ENCODE measurements at regions not wholly inside any gene's neighbourhood (a gene's known extent, or its start where the extent isn't known, plus 50 kb on each side); places are given as distances from the start of the nearest gene placed in this dataset.

DNA sequence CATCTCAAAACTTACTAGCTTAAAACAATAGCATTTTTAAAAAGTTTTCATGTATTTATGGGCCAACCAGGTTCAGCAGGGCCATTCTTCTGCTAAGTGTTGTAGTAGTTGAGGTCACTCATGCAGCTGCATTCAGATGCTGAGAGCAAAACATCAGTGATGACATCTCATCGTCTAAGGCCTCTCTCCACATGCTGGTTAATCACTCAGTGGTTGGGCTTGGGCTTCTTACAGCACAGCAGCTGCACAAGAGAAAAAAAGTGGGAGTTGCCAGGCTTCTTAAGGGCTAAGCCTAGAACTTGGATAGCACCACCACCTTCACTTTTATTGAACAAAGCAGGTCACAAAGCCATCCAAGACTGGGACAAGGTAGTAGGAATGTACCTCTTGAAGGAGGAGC is 190.3 kb downstream of the IRS1 start:
- DNase-seq (ENCODE audit: low spot score) = no peak
- WGBS = 61% methylated on average over 1 of the region's 1 CpG
- Histone ChIP-seq H3K27me3 (replicated peaks; ENCODE audit: insufficient read depth) (no peaks in the 10 kb centered on the region), H3K27ac (no peak overlapping the region), H3K9me3 (no peaks in the 10 kb centered on the region), H3K4me3 (no peak overlapping the region), H3K4me1 (replicated peaks) (no peaks in the 10 kb centered on the region), H3K36me3 (no peaks in the 10 kb centered on the region)
- TF ChIP-seq CTCF (IDR thresholded peaks at IDR 0.05) (no peak), POLR2A (IDR thresholded peaks at IDR 0.05) (no peak), POLR2AphosphoS5 (IDR thresholded peaks at IDR 0.05) (no peak)
- intact Hi-C loops (cut with DNase I) = no loop called here

DNA sequence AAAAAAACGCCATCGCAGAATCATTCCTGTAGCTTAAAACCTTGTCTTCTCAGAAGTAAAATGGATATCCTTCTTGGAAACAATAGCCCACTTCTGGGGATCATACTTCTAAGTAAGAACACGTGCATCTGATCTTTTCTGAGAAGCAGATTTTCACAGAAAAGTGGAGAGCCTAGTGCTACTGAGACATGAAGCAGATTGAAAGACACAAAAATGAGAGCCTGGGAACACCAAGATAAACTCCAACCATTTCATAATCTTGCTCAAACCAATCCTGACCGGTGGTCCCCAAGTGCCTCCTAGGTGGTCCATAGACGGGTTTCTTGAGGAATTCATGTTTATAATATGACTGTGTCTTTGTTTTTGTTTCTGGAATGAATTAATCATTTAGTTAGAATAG is 191.2 kb downstream of the IRS1 start:
- no peak for TF ChIP-seq CTCF (IDR thresholded peaks at IDR 0.05)
- H3K27me3 ChIP-seq (replicated peaks; ENCODE audit: insufficient read depth) = no peaks in the 10 kb centered on the region
- intact Hi-C loops (cut with DNase I) = no loop called here
- H3K4me1 ChIP-seq (replicated peaks) = no peaks in the 10 kb centered on the region
- H3K9me3 ChIP-seq = no peaks in the 10 kb centered on the region
- H3K27ac ChIP-seq = no peak overlapping the region
- DNase-seq (ENCODE audit: low spot score) = no peak
- no peak overlapping the region for H3K4me3 ChIP-seq
- H3K36me3 ChIP-seq = no peaks in the 10 kb centered on the region
- 85% methylated on average over 5 of the region's 5 CpGs for WGBS

GRCh38 chr2:226607379-226607778 is 192.2 kb downstream of the IRS1 start:
- 94% methylated on average over 4 of the region's 4 CpGs for WGBS
- H3K36me3 ChIP-seq = no peaks in the 10 kb centered on the region
- intact Hi-C loops (cut with DNase I) = no loop called here
- DNase-seq (ENCODE audit: low spot score) = no peak
- H3K4me3 ChIP-seq = no peak overlapping the region
- no peaks in the 10 kb centered on the region for H3K27me3 ChIP-seq (replicated peaks; ENCODE audit: insufficient read depth)
- no peaks in the 10 kb centered on the region for H3K9me3 ChIP-seq
- no peak overlapping the region for H3K27ac ChIP-seq
- TF ChIP-seq POLR2A (IDR thresholded peaks at IDR 0.05) (no peak), CTCF (IDR thresholded peaks at IDR 0.05) (no peak)
- no peaks in the 10 kb centered on the region for H3K4me1 ChIP-seq (replicated peaks)

DNA sequence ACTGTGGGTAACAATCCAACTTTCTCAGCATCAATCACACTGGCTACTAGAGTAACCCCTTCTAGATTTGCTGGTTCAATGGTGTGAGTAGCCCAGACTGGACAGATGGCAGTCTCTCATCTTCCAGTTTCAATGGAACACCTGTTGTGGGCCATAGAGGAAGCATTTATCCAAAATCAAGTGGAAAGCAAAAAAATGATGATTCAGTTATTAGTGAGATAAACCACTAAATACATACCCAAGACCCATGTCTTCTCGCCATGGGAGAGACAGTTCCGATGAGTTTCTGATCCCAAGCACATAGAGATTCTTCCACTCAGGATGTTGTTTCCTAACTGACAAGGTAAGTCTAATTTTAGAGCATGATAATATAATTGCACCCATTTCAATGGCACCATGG is 194.0 kb downstream of the IRS1 start:
- Histone ChIP-seq H3K36me3 (no peaks in the 10 kb centered on the region), H3K27ac (no peak overlapping the region), H3K9me3 (no peaks in the 10 kb centered on the region), H3K27me3 (replicated peaks; ENCODE audit: insufficient read depth) (no peaks in the 10 kb centered on the region), H3K4me1 (replicated peaks) (no peaks in the 10 kb centered on the region), H3K4me3 (no peak overlapping the region)
- intact Hi-C loops (cut with DNase I) = no loop called here
- DNase-seq (ENCODE audit: low spot score) = no peak
- 100% methylated on average over 2 of the region's 2 CpGs for WGBS
- TF ChIP-seq CTCF (IDR thresholded peaks at IDR 0.05) (no peak), POLR2A (IDR thresholded peaks at IDR 0.05) (no peak), POLR2AphosphoS5 (IDR thresholded peaks at IDR 0.05) (no peak)

GRCh38 chr2:226603606-226604005 is 196.0 kb downstream of the IRS1 start:
- intact Hi-C loops (cut with DNase I) = no loop called here
- H3K9me3 ChIP-seq = no peaks in the 10 kb centered on the region
- 94% methylated on average over 1 of the region's 1 CpG for WGBS
- H3K4me1 ChIP-seq (replicated peaks) = no peaks in the 10 kb centered on the region
- no peaks in the 10 kb centered on the region for H3K36me3 ChIP-seq
- TF ChIP-seq POLR2A (IDR thresholded peaks at IDR 0.05) (no peak), POLR2AphosphoS5 (IDR thresholded peaks at IDR 0.05) (no peak)
- H3K27ac ChIP-seq = no peak overlapping the region
- no peak for DNase-seq (ENCODE audit: low spot score)
- H3K4me3 ChIP-seq = no peak overlapping the region
- H3K27me3 ChIP-seq (replicated peaks; ENCODE audit: insufficient read depth) = no peaks in the 10 kb centered on the region
